Breast epithelium (tissue), 3 donors: ENCODE measurements at regions not wholly inside any gene's neighbourhood (a gene's known extent, or its start where the extent isn't known, plus 50 kb on each side); places are given as distances from the start of the nearest gene placed in this dataset.

Experiments used
- POLR2A ChIP-seq: fragments of 450-650 bp; IDR thresholded peaks from one replicate; pipeline ENCODE4 v1.6.1; 2016; ENCODE audit warnings: antibody characterized with exemption, mild to moderate bottlenecking, moderate library complexity
- POLR2AphosphoS5 ChIP-seq, 3 donors: sonication (generic); formaldehyde crosslinking; IDR thresholded peaks; one replicate each; pipeline ENCODE4 v1.6.1; 2017; ENCODE audit warnings: antibody characterized with exemption in 3 of 3
- TF ChIP-seq, protein P1 (sequence below), 3 donors: fragments of 450-650 bp; IDR thresholded peaks; one replicate each; pipeline ENCODE4 v1.5.1; 2016 to 2017; ENCODE audit warnings: antibody characterized with exemption in 3 of 3, mild to moderate bottlenecking in 3 of 3, moderate library complexity in 3 of 3

GRCh38 chr17:36855459-36855858 is 81.8 kb upstream of the LHX1 start:
- TF ChIP-seq, protein P1, sequence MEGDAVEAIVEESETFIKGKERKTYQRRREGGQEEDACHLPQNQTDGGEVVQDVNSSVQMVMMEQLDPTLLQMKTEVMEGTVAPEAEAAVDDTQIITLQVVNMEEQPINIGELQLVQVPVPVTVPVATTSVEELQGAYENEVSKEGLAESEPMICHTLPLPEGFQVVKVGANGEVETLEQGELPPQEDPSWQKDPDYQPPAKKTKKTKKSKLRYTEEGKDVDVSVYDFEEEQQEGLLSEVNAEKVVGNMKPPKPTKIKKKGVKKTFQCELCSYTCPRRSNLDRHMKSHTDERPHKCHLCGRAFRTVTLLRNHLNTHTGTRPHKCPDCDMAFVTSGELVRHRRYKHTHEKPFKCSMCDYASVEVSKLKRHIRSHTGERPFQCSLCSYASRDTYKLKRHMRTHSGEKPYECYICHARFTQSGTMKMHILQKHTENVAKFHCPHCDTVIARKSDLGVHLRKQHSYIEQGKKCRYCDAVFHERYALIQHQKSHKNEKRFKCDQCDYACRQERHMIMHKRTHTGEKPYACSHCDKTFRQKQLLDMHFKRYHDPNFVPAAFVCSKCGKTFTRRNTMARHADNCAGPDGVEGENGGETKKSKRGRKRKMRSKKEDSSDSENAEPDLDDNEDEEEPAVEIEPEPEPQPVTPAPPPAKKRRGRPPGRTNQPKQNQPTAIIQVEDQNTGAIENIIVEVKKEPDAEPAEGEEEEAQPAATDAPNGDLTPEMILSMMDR (IDR thresholded peaks at IDR 0.05), result no peak
- TF ChIP-seq POLR2A (no peak), POLR2AphosphoS5 (IDR thresholded peaks at IDR 0.05) (no peak)
